Activated effector memory CD4-positive, alpha-beta T cell treated with anti-CD3 and anti-CD28 coated beads, Interleukin-2, amount 50 U/mL, for 16 hours (primary cell): ENCODE measurements at regions not wholly inside any gene's neighbourhood (a gene's known extent, or its start where the extent isn't known, plus 50 kb on each side); places are given as distances from the start of the nearest gene placed in this dataset.

Source experiments
- DNase-seq: peaks from one replicate; pipeline ENCODE4 v3.0.0-alpha.2; 2020

DNA sequence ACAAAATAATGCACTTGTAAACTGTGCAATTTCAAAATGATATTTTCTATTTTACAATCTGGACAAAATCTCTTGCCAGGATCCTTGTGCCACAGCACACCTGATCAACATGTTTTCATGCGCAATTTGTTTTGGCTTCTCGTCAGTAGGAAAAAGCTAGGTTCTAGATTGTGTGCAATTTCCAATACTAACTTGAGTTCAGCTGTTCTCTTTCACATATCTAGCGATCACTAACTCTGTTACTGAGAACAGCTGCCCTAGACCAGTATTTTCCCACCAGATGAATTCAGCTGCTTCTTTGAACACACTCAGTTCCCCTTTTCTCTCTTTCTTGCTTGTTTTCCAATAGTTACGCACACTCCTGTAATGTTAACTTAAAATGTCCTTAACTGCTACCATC is 131.2 kb downstream of the MAGEB5 start:
- no peak for DNase-seq

DNA sequence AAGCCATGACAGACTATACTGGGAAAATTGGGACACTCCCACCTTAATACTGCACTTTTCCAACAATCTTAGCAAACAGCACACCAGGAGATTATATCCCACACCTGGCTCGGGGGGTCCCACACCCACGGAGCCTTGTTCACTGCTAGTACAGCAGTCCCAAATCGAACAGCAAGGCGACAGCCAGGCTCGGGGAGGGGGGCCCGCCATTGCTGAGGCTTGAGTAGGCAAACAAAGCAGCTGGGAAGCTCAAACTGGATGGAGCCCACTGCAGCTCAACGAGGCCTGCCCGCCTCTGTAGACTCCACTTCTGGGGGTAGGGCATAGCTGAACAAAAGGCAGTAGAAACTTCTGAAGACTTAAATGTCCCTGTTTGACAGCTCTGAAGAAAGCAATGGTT is 118.3 kb downstream of the MAGEB5 start:
- no peak for DNase-seq

DNA sequence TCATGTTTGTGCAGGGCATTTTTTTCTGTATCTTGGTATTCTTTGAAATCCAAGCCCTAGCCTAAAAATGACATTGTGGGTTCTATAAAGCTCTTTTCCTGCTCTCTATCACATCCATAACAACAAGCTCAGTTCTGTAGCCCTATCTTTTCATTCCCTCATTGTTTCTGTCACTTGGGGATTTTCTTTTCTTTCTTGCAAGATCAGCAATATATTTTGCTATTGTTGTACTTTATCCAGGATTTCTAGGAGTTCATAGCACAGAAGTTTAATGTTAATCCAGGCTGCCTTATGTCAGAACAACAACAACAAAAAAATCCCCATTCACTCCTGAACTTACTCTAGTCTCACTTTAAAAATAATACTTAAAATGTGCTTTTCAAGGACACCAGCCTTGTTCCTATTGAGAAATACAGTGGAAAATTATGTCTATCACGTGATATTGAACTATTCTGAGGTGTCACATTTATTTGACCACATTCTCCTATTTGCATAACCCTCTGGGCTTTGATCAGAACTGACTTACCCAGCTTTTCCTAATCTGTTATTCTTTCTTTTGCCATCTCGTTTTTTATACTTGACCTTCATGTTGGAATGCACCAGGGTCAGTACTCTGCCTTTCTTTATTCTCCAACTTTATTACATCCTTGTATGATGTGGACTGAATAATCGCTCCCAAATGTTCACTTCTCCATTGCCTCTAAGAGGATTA is 112.8 kb downstream of the MAGEB5 start:
- no peak for DNase-seq

DNA sequence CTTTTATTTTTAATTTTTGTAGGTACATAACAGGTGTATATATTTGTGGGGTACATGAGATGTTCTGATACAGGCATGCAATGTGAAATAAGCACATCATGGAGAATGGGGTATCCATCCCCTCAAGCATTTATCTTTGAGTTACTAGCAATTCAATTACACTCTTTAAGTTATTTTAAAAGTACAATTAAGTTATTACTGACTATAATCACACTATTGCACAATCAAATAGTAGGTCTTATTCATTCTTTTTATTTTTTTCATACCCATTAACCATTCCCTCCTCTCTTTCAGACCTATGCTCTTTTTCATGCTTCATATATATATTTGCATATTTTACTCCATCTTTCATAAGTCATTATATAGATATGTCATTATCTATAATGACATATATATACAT is 93.3 kb downstream of the MAGEB5 start:
- DNase-seq, result no peak

DNA sequence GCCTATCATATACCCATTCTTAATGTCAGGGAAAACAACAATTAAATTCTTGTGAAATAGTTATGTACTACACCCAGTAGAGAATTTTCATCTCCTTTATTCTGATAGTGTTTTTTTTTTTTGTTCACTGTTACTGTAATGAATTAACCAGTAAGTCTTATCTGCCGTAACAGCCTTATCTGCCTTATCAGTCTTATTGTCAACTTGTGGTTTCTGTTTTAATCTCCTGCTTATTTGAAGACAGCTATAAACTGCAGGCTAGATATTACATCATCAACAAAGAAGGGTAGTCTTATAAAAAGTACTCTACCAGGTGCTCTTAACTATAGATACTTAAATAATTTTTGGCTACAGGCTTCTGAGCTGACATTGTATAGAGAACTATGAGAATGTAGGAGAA is 79.5 kb downstream of the MAGEB5 start:
- DNase-seq, result no peak

DNA sequence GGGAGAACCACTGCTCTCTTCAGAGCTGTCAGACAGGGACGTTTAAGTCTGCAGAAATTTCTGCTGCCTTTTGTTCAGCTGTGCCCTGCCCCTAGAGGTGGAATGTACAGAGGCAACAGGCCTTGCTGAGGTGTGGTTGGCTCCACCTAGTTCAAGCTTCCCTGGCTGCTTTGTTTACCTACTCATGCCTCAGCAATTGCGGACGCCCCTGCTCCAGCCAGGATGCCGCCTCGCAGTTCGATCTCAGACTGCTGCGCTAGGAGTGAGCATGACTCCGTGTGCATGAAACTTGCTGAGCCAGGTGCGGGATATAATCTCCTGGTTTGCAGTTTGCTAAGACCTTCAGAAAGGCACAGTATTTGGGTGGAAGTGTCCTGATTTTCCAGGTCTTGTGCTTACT is 70.9 kb downstream of the MAGEB5 start:
- no peak for DNase-seq
